ENCODE measurements at regions not wholly inside any gene's neighbourhood (a gene's known extent, or its start where the extent isn't known, plus 50 kb on each side); places are given as distances from the start of the nearest gene placed in this dataset.

- no peak for DNase-seq (ENCODE audit: low spot score)
- ATAC-seq (ENCODE audit: low read depth), result peak; percentile 78
- H3K4me1 ChIP-seq (ENCODE audit: insufficient read depth, poor library complexity, severe bottlenecking), result peaks cover 57% of the 10 kb centered on the region
- no peak for TF ChIP-seq CTCF (IDR thresholded peaks at IDR 0.05; ENCODE audit: poor library complexity, severe bottlenecking)
- no peaks in the 10 kb centered on the region for H3K9me3 ChIP-seq (ENCODE audit: severe bottlenecking)
- H3K27ac ChIP-seq (ENCODE audit: poor library complexity, severe bottlenecking), result peak overlapping the region; percentile 61
- H3K27me3 ChIP-seq (ENCODE audit: insufficient read depth, poor library complexity, severe bottlenecking), result no peaks in the 10 kb centered on the region
- H3K36me3 ChIP-seq (ENCODE audit: low read depth), result no peaks in the 10 kb centered on the region
- H3K4me3 ChIP-seq (ENCODE audit: severe bottlenecking), result no peak overlapping the region
Measured at GRCh38 chr12:89181271-89181920, 170.9 kb downstream of the DUSP6 start.

- TF ChIP-seq CTCF (IDR thresholded peaks at IDR 0.05; ENCODE audit: poor library complexity, severe bottlenecking), result no peak
- Histone ChIP-seq H3K4me3 (ENCODE audit: severe bottlenecking) (no peak overlapping the region), H3K27ac (ENCODE audit: poor library complexity, severe bottlenecking) (peak overlapping the region; percentile 61), H3K27me3 (ENCODE audit: insufficient read depth, poor library complexity, severe bottlenecking) (no peaks in the 10 kb centered on the region), H3K36me3 (ENCODE audit: low read depth) (no peaks in the 10 kb centered on the region), H3K9me3 (ENCODE audit: severe bottlenecking) (no peaks in the 10 kb centered on the region), H3K4me1 (ENCODE audit: insufficient read depth, poor library complexity, severe bottlenecking) (peaks cover 53% of the 10 kb centered on the region)
- DNase-seq (ENCODE audit: low spot score), result no peak
- no peak for ATAC-seq (ENCODE audit: low read depth)
Measured at GRCh38 chr12:89180496-89180895, 171.8 kb downstream of the DUSP6 start.

GRCh38 chr12:89179983-89180382, 172.3 kb downstream of the DUSP6 start:
- Histone ChIP-seq H3K4me1 (ENCODE audit: insufficient read depth, poor library complexity, severe bottlenecking) (peaks cover 52% of the 10 kb centered on the region), H3K27ac (ENCODE audit: poor library complexity, severe bottlenecking) (peak overlapping the region; percentile 61), H3K4me3 (ENCODE audit: severe bottlenecking) (no peak overlapping the region), H3K36me3 (ENCODE audit: low read depth) (no peaks in the 10 kb centered on the region), H3K9me3 (ENCODE audit: severe bottlenecking) (no peaks in the 10 kb centered on the region), H3K27me3 (ENCODE audit: insufficient read depth, poor library complexity, severe bottlenecking) (no peaks in the 10 kb centered on the region)
- ATAC-seq (ENCODE audit: low read depth) (peak; percentile 65), DNase-seq (ENCODE audit: low spot score) (peak; percentile 78)
- no peak for TF ChIP-seq CTCF (IDR thresholded peaks at IDR 0.05; ENCODE audit: poor library complexity, severe bottlenecking)

GRCh38 chr12:89179245-89179644, 173.1 kb downstream of the DUSP6 start:
- no peak for ATAC-seq (ENCODE audit: low read depth)
- H3K27ac ChIP-seq (ENCODE audit: poor library complexity, severe bottlenecking), result no peak overlapping the region

More at GRCh38 chr12:89179245-89179644, 173.1 kb downstream of the DUSP6 start:
- Histone ChIP-seq H3K9me3 (ENCODE audit: severe bottlenecking) (no peaks in the 10 kb centered on the region), H3K4me1 (ENCODE audit: insufficient read depth, poor library complexity, severe bottlenecking) (peaks cover 47% of the 10 kb centered on the region), H3K36me3 (ENCODE audit: low read depth) (no peaks in the 10 kb centered on the region), H3K4me3 (ENCODE audit: severe bottlenecking) (no peak overlapping the region), H3K27me3 (ENCODE audit: insufficient read depth, poor library complexity, severe bottlenecking) (no peaks in the 10 kb centered on the region)
- no peak for DNase-seq (ENCODE audit: low spot score)
- TF ChIP-seq CTCF (IDR thresholded peaks at IDR 0.05; ENCODE audit: poor library complexity, severe bottlenecking), result no peak
